ENCODE measurements at regions not wholly inside any gene's neighbourhood (a gene's known extent, or its start where the extent isn't known, plus 50 kb on each side); places are given as distances from the start of the nearest gene placed in this dataset.
"Not testable (repeated sequence)": the region's sequence is repeated elsewhere in the genome, so short reads cannot be mapped to it uniquely, and the experiment has no call there.

DNA sequence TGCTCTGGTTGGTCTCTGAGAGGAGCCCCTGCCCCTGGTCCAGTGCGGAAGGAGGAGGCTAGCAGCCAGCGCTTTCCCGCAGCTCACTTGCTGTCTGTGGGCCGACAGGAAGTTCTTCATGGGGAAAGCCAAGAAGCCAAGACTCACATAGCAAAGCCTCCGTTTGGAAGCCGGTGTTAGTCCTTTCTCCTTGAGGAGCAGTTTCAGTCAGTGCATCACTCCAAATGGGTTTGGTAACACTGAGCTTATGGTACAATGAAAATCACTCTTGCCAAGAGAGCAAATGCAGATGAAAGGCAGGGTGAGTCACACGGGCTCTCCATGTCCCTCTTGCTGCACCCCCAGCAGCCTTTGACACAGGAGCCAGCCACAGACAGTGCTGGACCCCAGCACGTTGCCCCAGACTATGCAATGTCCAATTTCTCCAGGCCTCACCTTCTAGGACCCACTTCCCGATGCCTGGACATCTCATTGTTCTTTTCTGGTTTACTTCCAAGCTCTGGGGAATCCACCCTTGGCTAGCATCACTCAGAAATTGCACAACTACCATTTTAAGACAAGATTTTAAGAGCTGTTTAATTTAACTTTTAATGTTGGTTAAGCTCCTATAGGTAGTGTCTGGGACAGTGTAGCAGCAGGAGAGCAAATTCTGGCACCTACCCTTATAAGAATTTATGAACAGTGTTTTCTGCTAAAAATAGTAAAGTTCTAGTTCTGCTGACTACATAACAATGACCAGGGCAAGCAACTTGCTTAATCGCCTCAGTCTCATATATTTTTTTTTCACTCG, 174.9 kb downstream of the ASB1 start:
- no peak for DNase-seq

DNA sequence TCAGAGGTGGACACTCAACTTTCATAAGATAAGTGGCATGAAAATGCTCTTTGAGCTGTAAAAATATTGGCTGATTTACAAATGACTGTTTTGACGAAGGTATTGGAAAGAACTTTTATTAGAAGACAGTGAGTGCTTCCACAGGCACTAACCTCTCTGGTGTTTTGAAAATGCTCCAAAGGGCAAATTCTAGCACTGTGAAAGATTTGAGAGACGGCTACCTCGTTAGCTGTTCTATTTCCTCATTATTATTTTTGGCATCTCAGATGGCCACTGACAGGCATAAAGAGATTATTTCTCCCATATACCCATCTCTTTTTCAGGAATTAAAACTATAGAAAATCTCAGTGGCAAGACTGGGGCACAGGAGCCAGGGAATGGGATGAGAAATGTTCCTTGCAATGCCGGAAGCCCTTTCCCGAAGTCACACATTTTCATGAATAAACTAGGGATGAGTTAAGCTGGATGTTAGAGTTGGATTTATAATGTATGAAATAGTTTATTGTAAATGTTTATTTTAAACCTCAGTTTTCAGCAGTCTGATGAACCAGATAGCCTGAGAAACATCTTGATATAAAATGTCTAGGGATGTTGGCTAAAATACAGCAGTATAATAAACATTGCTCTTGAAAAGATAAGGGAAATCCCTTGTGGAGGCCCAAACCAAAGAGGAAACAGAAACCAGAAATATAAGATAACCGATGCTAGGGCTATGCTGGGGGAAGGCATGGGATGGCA, 175.7 kb downstream of the ASB1 start:
- DNase-seq = no peak

DNA sequence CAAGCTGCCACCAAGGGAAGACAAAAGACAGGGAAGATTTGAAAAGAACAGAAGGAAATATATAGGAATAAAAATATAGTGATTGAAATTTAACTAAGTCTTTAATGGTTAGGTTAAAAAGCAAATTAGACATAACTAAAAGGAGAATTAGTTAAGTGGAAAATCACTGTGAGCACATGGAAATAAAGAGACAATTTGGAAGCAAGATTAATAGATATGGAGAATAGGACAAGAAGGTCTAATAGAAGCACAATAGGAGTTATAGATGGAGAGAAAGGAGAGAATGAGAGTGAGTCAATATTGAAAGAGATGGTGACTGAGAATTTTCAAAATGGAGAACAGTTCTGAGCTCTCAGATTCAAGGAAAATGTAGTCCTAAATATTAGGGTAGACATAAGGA, 176.9 kb downstream of the ASB1 start:
- no peak for DNase-seq

DNA sequence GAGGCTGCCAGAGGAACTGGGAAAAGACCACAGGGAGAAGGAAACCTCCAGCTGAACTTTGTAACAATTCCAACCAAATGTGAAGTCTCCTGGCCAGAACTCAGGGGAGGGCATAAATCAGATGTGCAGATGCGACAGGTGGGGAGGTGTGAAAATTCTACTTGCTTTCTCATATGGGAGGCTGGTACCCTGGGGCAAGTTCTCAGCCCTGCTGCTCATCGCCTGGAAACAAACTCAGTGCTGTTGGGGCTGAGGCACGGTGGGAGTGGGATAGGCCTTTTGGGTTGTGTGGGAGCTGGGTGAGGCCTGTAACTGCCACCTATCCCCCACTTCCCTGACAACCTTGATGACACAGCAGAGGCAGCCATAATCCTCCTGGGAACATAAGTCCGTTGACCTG, 179.6 kb downstream of the ASB1 start:
- no peak for DNase-seq

GRCh38 chr2:238613610-238614009, 186.9 kb downstream of the ASB1 start:
- DNase-seq = no peak

GRCh38 chr2:238614376-238614775, 187.6 kb downstream of the ASB1 start:
- no peak for DNase-seq

DNA sequence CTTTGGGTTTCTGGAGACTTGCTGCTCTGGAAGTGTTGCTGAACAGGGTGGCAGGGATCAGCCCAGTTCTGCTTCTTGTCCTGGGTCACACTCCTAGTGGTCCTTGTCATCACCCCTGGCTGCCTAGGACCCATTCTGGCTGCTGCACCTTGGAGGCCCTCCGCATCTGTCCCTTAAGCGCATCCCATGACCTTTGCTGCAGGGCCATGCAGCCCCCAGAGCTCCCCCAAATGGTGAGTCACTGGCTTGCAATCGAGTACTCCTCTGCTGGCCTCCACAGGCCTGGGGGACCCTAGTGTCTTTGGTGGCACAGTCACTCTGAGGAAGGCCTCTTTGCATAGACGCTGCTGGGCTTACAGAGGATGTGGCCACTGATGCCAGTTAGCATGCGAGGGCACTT, 188.5 kb downstream of the ASB1 start:
- no peak for DNase-seq

DNA sequence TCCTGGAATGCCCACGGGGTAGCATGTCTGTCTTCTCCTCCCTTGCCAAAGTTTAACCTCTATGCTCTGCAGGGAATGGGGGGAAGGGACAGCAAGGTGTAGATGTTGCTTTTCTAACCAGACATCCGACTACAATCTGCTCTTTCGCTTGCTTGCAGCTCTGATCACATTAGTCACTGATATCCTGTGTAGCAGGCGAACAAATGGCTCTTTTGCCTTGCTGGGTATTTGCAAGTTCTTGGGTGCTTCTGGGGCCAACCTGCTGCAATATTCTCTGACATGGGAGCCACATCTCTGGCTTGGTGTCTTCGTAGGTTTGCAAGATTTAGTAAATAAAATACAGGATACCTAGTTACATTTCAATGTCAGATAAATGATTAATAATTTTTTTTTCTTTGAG, 190.0 kb downstream of the ASB1 start:
- no peak for DNase-seq

DNA sequence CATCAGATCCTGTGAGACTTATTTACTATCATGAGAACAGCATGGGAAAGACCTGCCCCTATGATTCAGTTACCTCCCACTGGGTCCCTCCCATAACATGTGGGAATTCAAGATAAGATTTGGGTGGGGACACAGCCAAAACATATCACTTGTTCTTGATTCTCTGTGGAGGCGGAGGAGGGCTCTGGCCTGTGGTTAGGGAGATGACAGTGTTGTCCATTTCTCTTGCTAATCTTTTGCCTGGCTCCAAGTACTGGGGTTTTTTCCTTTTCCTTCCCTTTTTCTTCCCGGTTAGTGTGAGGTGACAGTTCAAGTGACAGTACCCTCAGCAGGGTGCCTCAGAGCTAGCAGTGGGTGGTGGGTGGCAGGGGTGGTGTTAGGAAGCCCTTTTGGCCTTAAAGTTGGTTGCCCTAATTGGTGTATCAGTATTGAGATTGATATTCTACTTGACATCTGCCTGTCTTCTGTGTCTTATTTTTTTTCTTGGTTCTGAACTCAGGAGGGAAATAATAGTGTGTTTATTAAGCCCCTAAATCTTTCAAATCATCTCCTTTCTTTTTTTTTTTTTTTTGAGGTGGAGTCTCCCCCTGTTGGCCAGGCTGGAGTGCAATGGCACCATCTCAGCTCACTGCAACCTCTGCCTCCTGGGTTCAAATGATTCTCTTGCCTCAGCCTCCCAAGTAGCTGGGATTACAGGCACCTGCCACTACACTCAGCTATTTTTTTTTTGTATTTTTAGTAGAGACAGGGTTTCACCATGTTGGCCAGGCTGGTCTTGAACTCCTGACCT, 192.0 kb downstream of the ASB1 start:
- not testable (repeated sequence) for DNase-seq

- DNase-seq = no peak
Measured at GRCh38 chr2:238627899-238628298, 201.2 kb downstream of the ASB1 start.

- no peak for DNase-seq
Measured at GRCh38 chr2:238629064-238629463, 202.3 kb downstream of the ASB1 start.

GRCh38 chr2:238631491-238632180, 204.9 kb downstream of the ASB1 start:
- DNase-seq = no peak

- DNase-seq = no peak
Measured at GRCh38 chr2:238632181-238633060, 205.7 kb downstream of the ASB1 start.

DNA sequence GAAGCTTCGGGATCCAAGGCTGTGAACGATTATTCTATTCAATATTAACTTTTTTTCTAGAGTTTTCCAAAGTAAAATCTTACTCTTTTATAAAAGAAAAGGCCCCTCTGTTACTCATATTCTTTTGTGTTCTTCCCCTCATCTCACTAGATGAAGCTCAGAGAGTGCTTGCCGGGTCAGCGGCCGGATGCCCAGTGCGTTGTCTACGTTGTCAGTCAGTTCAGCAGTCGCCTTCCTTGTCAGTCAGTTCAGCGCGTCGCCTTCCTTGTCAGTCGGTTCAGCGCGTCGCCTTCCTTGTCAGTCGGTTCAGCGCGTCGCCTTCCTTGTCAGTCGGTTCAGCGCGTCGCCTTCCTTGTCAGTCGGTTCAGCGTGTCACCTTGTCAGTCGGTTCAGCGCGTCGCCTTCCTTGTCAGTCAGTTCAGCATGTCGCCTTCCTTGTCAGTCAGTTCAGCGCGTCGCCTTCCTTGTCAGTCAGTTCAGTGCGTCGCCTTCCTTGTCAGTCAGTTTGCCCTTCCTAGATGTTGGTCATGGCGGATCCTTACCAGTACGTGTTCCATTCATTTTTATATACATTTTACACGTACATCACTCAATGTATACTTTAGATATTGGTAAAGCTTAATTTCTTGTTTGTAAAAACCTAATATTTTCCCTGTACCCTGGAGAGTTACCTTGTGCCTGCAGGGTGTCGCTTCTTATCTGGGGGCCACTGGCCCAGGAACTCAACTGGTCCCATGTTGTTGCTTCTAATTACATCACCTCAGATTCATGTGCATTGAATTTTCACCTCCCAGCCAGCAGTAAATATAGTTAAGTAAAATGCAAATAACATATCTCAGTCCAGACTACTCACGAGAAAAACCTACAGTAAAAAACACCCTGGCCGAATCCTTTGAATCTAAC, 206.9 kb downstream of the ASB1 start:
- no peak for DNase-seq

- no peak for DNase-seq
Measured at GRCh38 chr2:238634701-238635357, 208.1 kb downstream of the ASB1 start.

- no peak for DNase-seq
Measured at GRCh38 chr2:238635647-238636051, 208.9 kb downstream of the ASB1 start.

- no peak for DNase-seq
Measured at GRCh38 chr2:238636269-238637073, 209.7 kb downstream of the ASB1 start.

- DNase-seq = no peak
Measured at GRCh38 chr2:238638100-238638981, 209.5 kb upstream of the TWIST2 start.

Measured in CD4-positive, alpha-beta T cell treated with Interleukin-17A for 4 hours (primary cell).